ENCODE measurements at regions not wholly inside any gene's neighbourhood (a gene's known extent, or its start where the extent isn't known, plus 50 kb on each side); places are given as distances from the start of the nearest gene placed in this dataset.

DNA sequence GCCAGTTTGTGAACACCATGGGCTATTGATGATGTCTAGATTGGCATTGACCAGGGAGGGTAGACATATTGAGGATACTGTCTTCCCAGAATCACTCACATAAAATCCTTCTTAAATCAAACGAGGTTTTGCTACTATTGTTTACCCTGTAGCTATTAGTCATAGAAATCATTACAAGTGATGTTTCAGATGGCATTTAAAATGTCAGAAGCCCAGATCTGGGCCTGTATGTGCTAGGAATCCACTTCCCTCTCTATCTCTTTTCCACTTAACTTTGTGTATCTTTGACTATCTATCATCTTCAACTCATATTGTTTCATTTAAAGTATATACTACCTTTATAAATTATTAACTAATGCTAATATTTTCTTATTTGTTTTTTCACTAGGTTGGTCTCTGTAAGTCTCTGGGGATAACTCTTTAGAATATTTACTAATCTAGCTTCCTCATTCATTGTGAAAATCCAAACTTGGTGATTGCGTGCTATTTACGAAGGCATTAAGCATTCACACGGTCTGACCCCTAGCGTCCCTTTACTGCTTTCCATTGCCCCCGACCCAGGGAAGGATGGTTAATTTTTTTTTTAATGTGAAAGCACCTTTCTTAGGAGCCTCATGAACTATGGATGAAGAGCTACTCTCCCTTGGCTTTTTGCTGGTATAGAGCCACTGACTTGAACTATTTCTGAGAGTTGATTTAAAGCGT, 281.8 kb downstream of the GPATCH2 start:
- no peak overlapping the region for H3K9ac ChIP-seq (ENCODE audit: insufficient read depth, low read length)

GRCh38 chr1:217344712-217345111, 286.2 kb downstream of the GPATCH2 start:
- H4K20me1 ChIP-seq (ENCODE audit: control insufficient read depth, extremely low read depth, insufficient read depth, low read length): no peaks in the 10 kb centered on the region
- TF ChIP-seq, protein P1, sequence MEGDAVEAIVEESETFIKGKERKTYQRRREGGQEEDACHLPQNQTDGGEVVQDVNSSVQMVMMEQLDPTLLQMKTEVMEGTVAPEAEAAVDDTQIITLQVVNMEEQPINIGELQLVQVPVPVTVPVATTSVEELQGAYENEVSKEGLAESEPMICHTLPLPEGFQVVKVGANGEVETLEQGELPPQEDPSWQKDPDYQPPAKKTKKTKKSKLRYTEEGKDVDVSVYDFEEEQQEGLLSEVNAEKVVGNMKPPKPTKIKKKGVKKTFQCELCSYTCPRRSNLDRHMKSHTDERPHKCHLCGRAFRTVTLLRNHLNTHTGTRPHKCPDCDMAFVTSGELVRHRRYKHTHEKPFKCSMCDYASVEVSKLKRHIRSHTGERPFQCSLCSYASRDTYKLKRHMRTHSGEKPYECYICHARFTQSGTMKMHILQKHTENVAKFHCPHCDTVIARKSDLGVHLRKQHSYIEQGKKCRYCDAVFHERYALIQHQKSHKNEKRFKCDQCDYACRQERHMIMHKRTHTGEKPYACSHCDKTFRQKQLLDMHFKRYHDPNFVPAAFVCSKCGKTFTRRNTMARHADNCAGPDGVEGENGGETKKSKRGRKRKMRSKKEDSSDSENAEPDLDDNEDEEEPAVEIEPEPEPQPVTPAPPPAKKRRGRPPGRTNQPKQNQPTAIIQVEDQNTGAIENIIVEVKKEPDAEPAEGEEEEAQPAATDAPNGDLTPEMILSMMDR (conservative IDR thresholded peaks at IDR 0.05 in 1 of 2, IDR thresholded peaks at IDR 0.05 in 1 of 2; ENCODE audit: low read depth in 1 of 2, low read length in 2 of 2): no peak
- no peak for TF ChIP-seq EZH2 (IDR thresholded peaks at IDR 0.05; ENCODE audit: low read length, missing control alignments)

More for the DNA sequence above, 281.8 kb downstream of the GPATCH2 start:
- H2AFZ ChIP-seq (ENCODE audit: low read length): no peak overlapping the region
- H3K4me1 ChIP-seq (ENCODE audit: control insufficient read depth, extremely low read depth, insufficient read depth, low read length): no peaks in the 10 kb centered on the region
- no peaks in the 10 kb centered on the region for H3K27me3 ChIP-seq (ENCODE audit: control insufficient read depth, insufficient read depth, low read length)
- H3K27ac ChIP-seq (ENCODE audit: insufficient read depth, low read length): no peak overlapping the region
- no peaks in the 10 kb centered on the region for H3K79me2 ChIP-seq (ENCODE audit: control insufficient read depth, insufficient read depth, low read length)
- H3K9me3 ChIP-seq (ENCODE audit: control insufficient read depth, insufficient read depth, low read depth, low read length): no peaks in the 10 kb centered on the region
- no peaks in the 10 kb centered on the region for H3K36me3 ChIP-seq (ENCODE audit: control insufficient read depth, insufficient read depth, low read length)
- TF ChIP-seq EZH2 (IDR thresholded peaks at IDR 0.05; ENCODE audit: low read length, missing control alignments): no peak
- TF ChIP-seq, protein P1 (conservative IDR thresholded peaks at IDR 0.05 in 1 of 2, IDR thresholded peaks at IDR 0.05 in 1 of 2; ENCODE audit: low read depth in 1 of 2, low read length in 2 of 2): no peak
- H3K4me3 ChIP-seq (replicated peaks in 1 of 4; ENCODE audit: control extremely low read depth in 1 of 4, insufficient read depth in 1 of 4, low read depth in 3 of 4, low read length in 4 of 4): no peak overlapping the region
- no peaks in the 10 kb centered on the region for H4K20me1 ChIP-seq (ENCODE audit: control insufficient read depth, extremely low read depth, insufficient read depth, low read length)
- H3K4me2 ChIP-seq (ENCODE audit: extremely low read depth, insufficient read depth, low read length): no peak overlapping the region
- no peak for DNase-seq (ENCODE audit: low read depth in 2 of 2)

DNA sequence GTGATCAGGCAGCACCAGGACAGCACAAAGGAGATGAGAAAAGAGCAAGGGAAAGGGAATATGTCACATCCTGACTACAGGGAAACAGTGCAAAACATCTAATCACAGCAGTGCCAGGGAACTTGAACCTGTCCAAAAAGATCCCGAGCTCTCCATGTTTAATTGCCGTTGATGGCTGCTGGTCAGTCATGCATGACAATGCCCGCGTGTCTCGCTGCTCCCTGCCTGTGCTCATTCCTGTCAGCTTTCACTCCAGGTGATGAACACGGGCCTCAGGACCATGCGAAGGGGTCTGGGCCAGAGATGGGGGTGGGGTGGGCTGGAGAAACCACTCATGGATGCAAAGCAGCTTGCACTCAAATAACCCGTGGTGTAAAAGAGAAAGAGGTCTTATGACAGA, 287.0 kb downstream of the GPATCH2 start:
- H3K36me3 ChIP-seq (ENCODE audit: control insufficient read depth, insufficient read depth, low read length): no peaks in the 10 kb centered on the region
- no peak for TF ChIP-seq EZH2 (IDR thresholded peaks at IDR 0.05; ENCODE audit: low read length, missing control alignments)
- TF ChIP-seq, protein P1 (conservative IDR thresholded peaks at IDR 0.05 in 1 of 2, IDR thresholded peaks at IDR 0.05 in 1 of 2; ENCODE audit: low read depth in 1 of 2, low read length in 2 of 2): no peak
- no peaks in the 10 kb centered on the region for H3K79me2 ChIP-seq (ENCODE audit: control insufficient read depth, insufficient read depth, low read length)
- H2AFZ ChIP-seq (ENCODE audit: low read length): no peak overlapping the region
- no peak overlapping the region for H3K4me3 ChIP-seq (replicated peaks in 1 of 4; ENCODE audit: control extremely low read depth in 1 of 4, insufficient read depth in 1 of 4, low read depth in 3 of 4, low read length in 4 of 4)
- no peaks in the 10 kb centered on the region for H3K9me3 ChIP-seq (ENCODE audit: control insufficient read depth, insufficient read depth, low read depth, low read length)
- H3K4me2 ChIP-seq (ENCODE audit: extremely low read depth, insufficient read depth, low read length): no peak overlapping the region
- H3K27ac ChIP-seq (ENCODE audit: insufficient read depth, low read length): no peak overlapping the region
- no peaks in the 10 kb centered on the region for H3K4me1 ChIP-seq (ENCODE audit: control insufficient read depth, extremely low read depth, insufficient read depth, low read length)
- H4K20me1 ChIP-seq (ENCODE audit: control insufficient read depth, extremely low read depth, insufficient read depth, low read length): no peaks in the 10 kb centered on the region
- no peak for DNase-seq (ENCODE audit: low read depth in 2 of 2)
- H3K9ac ChIP-seq (ENCODE audit: insufficient read depth, low read length): no peak overlapping the region
- no peaks in the 10 kb centered on the region for H3K27me3 ChIP-seq (ENCODE audit: control insufficient read depth, insufficient read depth, low read length)

More at GRCh38 chr1:217344712-217345111, 286.2 kb downstream of the GPATCH2 start:
- no peak overlapping the region for H3K27ac ChIP-seq (ENCODE audit: insufficient read depth, low read length)
- H3K79me2 ChIP-seq (ENCODE audit: control insufficient read depth, insufficient read depth, low read length): no peaks in the 10 kb centered on the region
- no peak for DNase-seq (ENCODE audit: low read depth in 2 of 2)
- H3K36me3 ChIP-seq (ENCODE audit: control insufficient read depth, insufficient read depth, low read length): no peaks in the 10 kb centered on the region
- H3K4me3 ChIP-seq (replicated peaks in 1 of 4; ENCODE audit: control extremely low read depth in 1 of 4, insufficient read depth in 1 of 4, low read depth in 3 of 4, low read length in 4 of 4): no peak overlapping the region
- H3K4me2 ChIP-seq (ENCODE audit: extremely low read depth, insufficient read depth, low read length): no peak overlapping the region
- H3K9me3 ChIP-seq (ENCODE audit: control insufficient read depth, insufficient read depth, low read depth, low read length): no peaks in the 10 kb centered on the region
- H2AFZ ChIP-seq (ENCODE audit: low read length): no peak overlapping the region
- no peak overlapping the region for H3K9ac ChIP-seq (ENCODE audit: insufficient read depth, low read length)
- H3K27me3 ChIP-seq (ENCODE audit: control insufficient read depth, insufficient read depth, low read length): no peaks in the 10 kb centered on the region
- no peaks in the 10 kb centered on the region for H3K4me1 ChIP-seq (ENCODE audit: control insufficient read depth, extremely low read depth, insufficient read depth, low read length)

Data from fibroblast of lung (primary cell).